Psoas muscle (tissue), 7 donors: ENCODE measurements at regions not wholly inside any gene's neighbourhood (a gene's known extent, or its start where the extent isn't known, plus 50 kb on each side); places are given as distances from the start of the nearest gene placed in this dataset.

ENCODE experiments used
- ATAC-seq, 4 donors: fragments of 200-7000 bp; cut with Tn5 transposase; one replicate each; pipeline ENCODE4 v1.9.1; 2020; ENCODE audit warnings: moderate library complexity in 3 of 4, mild to moderate bottlenecking in 2 of 4
- DNase-seq, 2 donors: peaks; one replicate each; pipeline ENCODE4 v3.0.0-alpha.2; 2020
- H3K27ac ChIP-seq: fragments of 200-600 bp; one replicate; pipeline ENCODE4 v1.8.0; 2022
- H3K27me3 ChIP-seq, 3 donors: fragments of 200-600 bp in 1 of 3; one replicate each; pipeline versions ENCODE4 v1.6.1 to v1.8.0; 2013 to 2022; ENCODE audit warnings: low read length in 2 of 3, mild to moderate bottlenecking in 2 of 3, moderate library complexity in 1 of 3; ENCODE audit not compliant: insufficient read depth in 3 of 3
- H3K36me3 ChIP-seq, 2 donors: fragments of 200-600 bp in 1 of 2; one replicate each; pipeline versions ENCODE4 v1.6.1 to v1.8.0; 2013 to 2022; ENCODE audit warnings: low read depth in 1 of 2, mild to moderate bottlenecking in 1 of 2, moderate library complexity in 1 of 2; ENCODE audit not compliant: insufficient read depth in 1 of 2
- H3K4me1 ChIP-seq: fragments of 200-600 bp; one replicate; pipeline ENCODE4 v1.8.0; 2022
- H3K4me3 ChIP-seq: fragments of 200-600 bp; one replicate; pipeline ENCODE4 v1.8.0; 2022; ENCODE audit warnings: mild to moderate bottlenecking
- H3K9me3 ChIP-seq: fragments of 200-600 bp; one replicate; pipeline ENCODE4 v1.8.0; 2022
- CTCF ChIP-seq: fragments of 200-600 bp; IDR thresholded peaks from one replicate; pipeline ENCODE4 v1.8.0; 2022; ENCODE audit warnings: antibody characterized with exemption
- WGBS, 3 donors: extraction: QIAGEN DNeasy Blood & Tissue Kit; methylation state at CpG; one replicate each; pipeline versions ENCODE4 v1.1.6 to v1.1.7; 2013; 5-methylcytosine and 5-hydroxymethylcytosine counted together
- intact Hi-C, 2 donors: fragments of 100-400 bp; cut with DNase I; formaldehyde crosslinking; loops; one replicate each; pipeline versions ENCODE4 v1.11.0 to v1.14.2; 2022
- donor health status: healthy with polysubstance abuse.
- donor health status: DM: no; HTN: no; CAD: no; lungs with moderate emphysema.
- donor health status: Bipolar disorder and iron deficiency.
- donor health status: healthy.
- donor health status: DM: yes; HTN: yes; CAD: no.
- donor health status: DM: no; HTN: no; CAD: no.
- donor health status: DM: yes; HTN: yes; CAD: no.

- intact Hi-C loops, result no loop called here
- no peak for TF ChIP-seq CTCF
- Histone ChIP-seq H3K9me3 (no peaks in the 10 kb centered on the region), H3K4me1 (no peaks in the 10 kb centered on the region), H3K4me3 (no peak overlapping the region), H3K27ac (no peak overlapping the region), H3K27me3 (no peaks in the 10 kb centered on the region), H3K36me3 (no peaks in the 10 kb centered on the region)
- ATAC-seq (no peak), DNase-seq (no peak)
- 28 to 84% (median 77%) methylated on average over 1 of the region's 1 CpG for WGBS, 3 donors
Measured at GRCh38 chr7:52854681-52855080, 180.8 kb upstream of the POM121L12 start.

DNA sequence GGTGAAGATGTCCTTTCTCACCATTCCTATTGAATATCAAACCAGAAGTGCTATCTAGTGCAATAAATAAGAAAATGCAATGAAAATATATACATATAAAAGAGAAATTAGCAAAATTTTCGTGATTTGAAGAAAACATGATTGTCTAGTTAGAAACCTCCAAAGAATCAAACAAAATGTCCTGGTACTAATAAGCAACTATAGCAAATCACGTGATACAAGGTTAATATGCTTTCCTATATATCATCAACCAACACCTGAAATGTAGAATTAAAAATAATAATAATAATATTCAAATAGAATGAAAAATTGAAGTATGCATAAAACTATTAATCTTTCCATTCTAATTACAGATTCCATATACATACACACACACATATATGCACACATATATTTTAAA lies 183.9 kb upstream of the POM121L12 start:
- no peak for DNase-seq
- Histone ChIP-seq H3K27ac (no peak overlapping the region), H3K4me3 (no peak overlapping the region), H3K27me3 (no peaks in the 10 kb centered on the region), H3K9me3 (peaks cover 4% of the 10 kb centered on the region), H3K36me3 (no peaks in the 10 kb centered on the region), H3K4me1 (no peaks in the 10 kb centered on the region)
- 43 to 61% (median 54%) methylated on average over 2 of the region's 2 CpGs for WGBS, 3 donors
- intact Hi-C loops, result no loop called here
- no peak for ATAC-seq
- no peak for TF ChIP-seq CTCF

- 24 to 43% (median 41%) methylated on average over 1 of the region's 1 CpG for WGBS, 3 donors
- H3K9me3 ChIP-seq, result peaks cover 2% of the 10 kb centered on the region
- H3K4me1 ChIP-seq, result no peaks in the 10 kb centered on the region
- intact Hi-C loops, result no loop called here
- DNase-seq, result no peak
- no peak for TF ChIP-seq CTCF
- H3K36me3 ChIP-seq, result no peaks in the 10 kb centered on the region
- no peak for ATAC-seq
- H3K27ac ChIP-seq, result no peak overlapping the region
- no peaks in the 10 kb centered on the region for H3K27me3 ChIP-seq
- H3K4me3 ChIP-seq, result no peak overlapping the region
Measured at GRCh38 chr7:52843436-52843835, 192.0 kb upstream of the POM121L12 start.

DNA sequence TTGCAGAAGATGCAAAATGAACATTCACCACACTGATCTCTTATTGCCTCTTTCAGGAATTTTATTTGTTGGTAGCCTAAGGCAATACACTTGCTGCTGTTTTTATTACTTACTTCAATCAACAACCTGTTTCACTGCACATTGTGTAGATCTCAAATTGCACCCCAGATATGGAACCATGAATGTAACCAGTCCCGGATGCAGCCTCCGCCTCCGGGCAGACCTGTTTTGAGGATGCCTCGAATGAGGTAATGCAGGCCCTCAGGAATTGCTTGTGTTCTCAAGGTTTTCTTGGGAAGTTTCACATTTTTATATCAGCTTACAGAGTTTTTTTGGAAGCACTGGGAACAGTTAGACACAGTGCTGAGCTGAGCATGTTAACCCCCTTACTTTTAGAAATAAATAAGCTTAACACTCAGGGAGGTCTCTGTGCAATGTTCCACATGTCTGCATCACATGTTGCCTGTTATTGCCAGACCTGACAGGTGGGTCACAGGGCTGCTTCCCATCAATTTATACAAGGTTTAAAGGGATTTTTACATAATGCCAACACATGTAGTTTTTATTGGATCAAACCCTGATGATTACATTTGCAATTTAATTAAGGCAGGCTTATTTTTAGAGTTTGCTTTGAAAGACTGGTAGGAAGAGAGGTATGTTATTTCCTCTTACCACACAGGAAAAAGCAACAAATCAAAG lies 193.1 kb upstream of the POM121L12 start:
- WGBS, 3 donors, result 64 to 68% (median 64%) methylated on average over 4 of the region's 4 CpGs
- no peaks in the 10 kb centered on the region for H3K4me1 ChIP-seq
- no peak for TF ChIP-seq CTCF
- H3K36me3 ChIP-seq, result no peaks in the 10 kb centered on the region
- H3K27ac ChIP-seq, result no peak overlapping the region
- H3K4me3 ChIP-seq, result no peak overlapping the region
- H3K27me3 ChIP-seq, result no peaks in the 10 kb centered on the region
- intact Hi-C loops, result no loop called here
- no peak for ATAC-seq
- no peak for DNase-seq
- H3K9me3 ChIP-seq, result no peaks in the 10 kb centered on the region

GRCh38 chr7:52838981-52839411 lies 196.4 kb upstream of the POM121L12 start:
- no peaks in the 10 kb centered on the region for H3K9me3 ChIP-seq
- H3K4me3 ChIP-seq, result no peak overlapping the region
- ATAC-seq, result no peak
- H3K27ac ChIP-seq, result no peak overlapping the region
- 0 to 28% (median 7%) methylated on average over 1 of the region's 1 CpG for WGBS, 3 donors
- intact Hi-C loops, result no loop called here
- no peak for DNase-seq
- TF ChIP-seq CTCF, result no peak
- no peaks in the 10 kb centered on the region for H3K4me1 ChIP-seq
- H3K27me3 ChIP-seq, result no peaks in the 10 kb centered on the region
- H3K36me3 ChIP-seq, result no peaks in the 10 kb centered on the region
